Mammary epithelial cell (primary cell): ENCODE measurements at regions not wholly inside any gene's neighbourhood (a gene's known extent, or its start where the extent isn't known, plus 50 kb on each side); places are given as distances from the start of the nearest gene placed in this dataset.

ENCODE experiments used
- EZH2 ChIP-seq: IDR thresholded peaks from 2 replicates; pipeline ENCODE4 v1.6.1; 2012; ENCODE audit warnings: low read length, inconsistent platforms, borderline replicate concordance
- TF ChIP-seq, protein P1 (sequence below), 2 donors: IDR thresholded peaks in 1 of 2; conservative IDR thresholded peaks in 1 of 2; 2 replicates each; pipeline ENCODE4 v1.5.1; 2011 to 2012; ENCODE audit warnings: inconsistent platforms in 2 of 2, low read length in 2 of 2, mild to moderate bottlenecking in 2 of 2, control low read depth in 1 of 2, low read depth in 1 of 2; ENCODE audit not compliant: insufficient read depth in 1 of 2; ENCODE audit errors: extremely low read depth in 1 of 2

DNA sequence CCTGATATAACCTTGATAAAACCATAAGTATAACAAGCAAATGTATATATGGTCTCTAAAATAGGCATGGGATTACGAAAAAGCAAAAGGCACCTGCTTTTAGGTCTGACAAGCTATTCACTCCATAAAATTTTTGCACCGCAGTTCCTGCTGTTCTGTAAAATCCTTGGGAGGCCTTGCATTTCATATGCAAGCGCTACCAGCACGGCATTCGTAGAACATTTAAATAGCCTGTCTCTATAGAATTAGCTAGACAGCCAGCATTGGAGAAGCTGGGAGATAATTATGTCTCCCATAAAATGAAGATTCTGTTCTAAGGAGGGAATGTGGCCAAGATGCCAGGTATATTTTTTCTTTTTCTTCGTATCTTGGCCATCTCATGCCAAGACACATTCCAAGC, 64.5 kb upstream of the ATXN1 start:
- TF ChIP-seq, protein P1, sequence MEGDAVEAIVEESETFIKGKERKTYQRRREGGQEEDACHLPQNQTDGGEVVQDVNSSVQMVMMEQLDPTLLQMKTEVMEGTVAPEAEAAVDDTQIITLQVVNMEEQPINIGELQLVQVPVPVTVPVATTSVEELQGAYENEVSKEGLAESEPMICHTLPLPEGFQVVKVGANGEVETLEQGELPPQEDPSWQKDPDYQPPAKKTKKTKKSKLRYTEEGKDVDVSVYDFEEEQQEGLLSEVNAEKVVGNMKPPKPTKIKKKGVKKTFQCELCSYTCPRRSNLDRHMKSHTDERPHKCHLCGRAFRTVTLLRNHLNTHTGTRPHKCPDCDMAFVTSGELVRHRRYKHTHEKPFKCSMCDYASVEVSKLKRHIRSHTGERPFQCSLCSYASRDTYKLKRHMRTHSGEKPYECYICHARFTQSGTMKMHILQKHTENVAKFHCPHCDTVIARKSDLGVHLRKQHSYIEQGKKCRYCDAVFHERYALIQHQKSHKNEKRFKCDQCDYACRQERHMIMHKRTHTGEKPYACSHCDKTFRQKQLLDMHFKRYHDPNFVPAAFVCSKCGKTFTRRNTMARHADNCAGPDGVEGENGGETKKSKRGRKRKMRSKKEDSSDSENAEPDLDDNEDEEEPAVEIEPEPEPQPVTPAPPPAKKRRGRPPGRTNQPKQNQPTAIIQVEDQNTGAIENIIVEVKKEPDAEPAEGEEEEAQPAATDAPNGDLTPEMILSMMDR (conservative IDR thresholded peaks at IDR 0.05 in 1 of 2, IDR thresholded peaks at IDR 0.05 in 1 of 2; ENCODE audit: extremely low read depth in 1 of 2, insufficient read depth in 1 of 2, low read depth in 1 of 2, low read length in 2 of 2): no peak
- no peak for TF ChIP-seq EZH2
